ENCODE measurements at regions not wholly inside any gene's neighbourhood (a gene's known extent, or its start where the extent isn't known, plus 50 kb on each side); places are given as distances from the start of the nearest gene placed in this dataset.

DNA sequence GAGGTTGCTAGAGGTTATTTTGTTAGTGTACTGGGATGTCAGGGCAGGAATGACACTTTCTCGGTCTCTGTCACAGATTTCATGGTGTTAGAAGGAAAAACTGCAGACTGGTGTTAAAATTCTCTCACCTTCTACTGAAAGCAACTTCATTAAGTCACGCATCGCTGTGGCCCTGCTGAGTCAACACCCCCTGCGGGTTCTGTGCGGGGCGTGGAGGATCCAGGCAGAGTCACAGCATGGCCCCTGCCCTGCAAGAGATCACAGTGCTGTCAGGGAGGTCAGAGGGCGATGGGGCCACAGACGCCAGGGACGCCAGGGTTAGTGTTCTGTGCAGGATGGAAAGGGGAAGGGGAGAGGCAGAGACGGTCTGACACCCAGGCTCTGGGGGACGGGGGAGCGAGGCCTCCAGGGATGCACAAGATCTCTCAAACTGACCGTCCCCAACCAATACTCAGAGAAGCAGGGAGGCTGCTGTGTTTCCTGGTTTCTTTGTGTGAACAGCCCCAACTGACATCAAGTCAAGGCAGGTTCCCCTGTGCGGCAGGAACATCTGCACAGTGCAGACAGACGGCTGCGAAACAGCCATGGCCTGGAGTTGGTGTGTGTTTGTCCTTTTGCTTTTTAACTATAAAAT lies 354.9 kb upstream of the SALL3 start:
- DNase-seq (ENCODE audit: low read depth): no peak

DNA sequence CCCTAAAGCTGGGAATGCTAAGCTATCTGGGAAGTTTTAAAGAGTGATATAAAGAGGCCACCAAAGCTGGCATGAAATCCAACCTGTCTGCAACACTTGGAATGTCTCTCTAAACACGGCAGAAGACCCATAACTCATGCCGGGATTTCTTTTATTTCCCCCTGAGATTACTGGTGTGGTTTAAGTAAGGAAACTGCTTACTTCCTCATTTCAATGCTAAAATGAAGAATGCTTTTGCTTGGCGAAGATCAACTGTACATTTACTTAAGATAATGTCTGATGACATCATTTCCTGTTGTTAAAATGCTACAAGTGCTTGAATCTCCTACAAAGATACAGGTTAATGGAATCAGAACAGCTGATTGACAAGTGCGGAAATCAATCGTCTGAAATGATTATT lies 353.8 kb upstream of the SALL3 start:
- DNase-seq (ENCODE audit: low read depth): no peak

DNA sequence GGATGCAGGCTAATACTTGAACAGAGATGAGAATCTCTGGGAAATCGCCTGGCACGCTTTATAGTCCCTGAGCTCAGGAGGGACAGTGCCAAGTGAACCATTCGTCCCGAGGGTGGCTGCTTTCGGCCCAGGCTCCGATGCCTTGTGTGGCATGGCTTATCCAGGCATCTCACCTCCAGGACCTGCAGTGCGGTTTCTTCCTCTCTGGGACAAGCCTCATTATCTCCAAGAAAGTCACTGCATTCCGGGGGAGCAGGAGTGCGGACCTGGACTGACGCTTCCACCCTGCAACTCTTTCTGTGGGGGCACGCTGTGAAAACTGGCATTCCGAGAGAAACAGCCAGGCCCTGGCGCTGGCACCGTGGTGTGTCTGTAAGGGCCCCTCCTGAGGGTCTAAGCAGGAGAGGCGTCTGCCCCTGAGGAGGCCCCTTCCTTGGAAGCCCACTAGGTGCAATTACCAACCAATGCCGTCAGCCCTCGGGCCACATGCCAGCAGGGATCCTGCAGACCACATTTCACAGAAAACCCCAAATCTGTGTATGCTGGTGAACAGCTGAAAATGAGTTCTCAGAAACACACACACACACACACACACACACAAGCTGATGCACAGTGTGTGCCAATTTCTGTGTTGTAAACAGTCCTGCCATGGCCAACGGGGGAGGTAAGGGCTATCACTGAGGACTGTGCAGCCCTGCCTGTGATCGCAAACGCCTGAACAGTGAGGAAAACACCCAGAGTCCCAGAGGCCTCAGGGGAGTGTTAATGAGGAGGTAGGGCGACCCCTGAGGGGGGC lies 351.9 kb upstream of the SALL3 start:
- DNase-seq (ENCODE audit: low read depth): no peak

DNA sequence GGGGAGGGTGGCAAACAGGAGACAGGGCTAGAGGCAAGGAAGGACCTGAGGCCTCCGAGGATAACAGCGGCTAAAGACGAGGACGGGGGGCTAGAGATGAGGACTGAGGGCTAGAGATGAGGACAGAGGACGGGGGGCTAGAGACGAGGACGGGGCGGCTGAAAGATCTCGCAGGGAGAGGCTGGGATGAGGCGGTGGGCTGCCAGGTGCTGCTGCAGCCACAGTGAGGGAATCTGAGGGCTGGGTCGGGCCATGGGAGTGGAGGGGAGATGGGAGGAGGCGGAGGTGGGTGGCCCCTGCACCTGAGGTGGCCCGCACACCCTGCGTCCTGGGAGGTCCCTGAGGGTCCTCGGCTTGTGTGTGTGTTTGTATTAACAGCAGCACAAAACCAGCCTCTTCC lies 350.2 kb upstream of the SALL3 start:
- no peak for DNase-seq (ENCODE audit: low read depth)

DNA sequence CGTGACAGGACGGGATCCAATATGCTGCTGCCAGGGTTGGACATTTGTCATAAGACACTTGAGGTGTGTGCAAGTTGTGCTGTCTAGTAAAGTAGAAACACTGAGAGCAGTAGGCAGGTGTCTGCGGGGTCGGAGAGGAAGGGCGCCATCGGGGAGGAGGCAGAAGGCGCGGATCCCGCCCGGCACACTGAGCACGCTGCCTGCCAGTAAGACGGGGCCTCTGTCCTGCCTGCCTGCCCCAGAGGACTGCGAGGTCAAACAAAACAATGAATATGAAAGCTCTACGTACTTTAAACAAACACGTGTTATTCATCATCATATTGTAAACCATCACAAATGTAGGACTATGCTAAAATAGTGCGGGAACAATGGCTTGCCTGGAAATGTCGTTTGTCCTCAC lies 349.3 kb upstream of the SALL3 start:
- DNase-seq (ENCODE audit: low read depth): no peak

DNA sequence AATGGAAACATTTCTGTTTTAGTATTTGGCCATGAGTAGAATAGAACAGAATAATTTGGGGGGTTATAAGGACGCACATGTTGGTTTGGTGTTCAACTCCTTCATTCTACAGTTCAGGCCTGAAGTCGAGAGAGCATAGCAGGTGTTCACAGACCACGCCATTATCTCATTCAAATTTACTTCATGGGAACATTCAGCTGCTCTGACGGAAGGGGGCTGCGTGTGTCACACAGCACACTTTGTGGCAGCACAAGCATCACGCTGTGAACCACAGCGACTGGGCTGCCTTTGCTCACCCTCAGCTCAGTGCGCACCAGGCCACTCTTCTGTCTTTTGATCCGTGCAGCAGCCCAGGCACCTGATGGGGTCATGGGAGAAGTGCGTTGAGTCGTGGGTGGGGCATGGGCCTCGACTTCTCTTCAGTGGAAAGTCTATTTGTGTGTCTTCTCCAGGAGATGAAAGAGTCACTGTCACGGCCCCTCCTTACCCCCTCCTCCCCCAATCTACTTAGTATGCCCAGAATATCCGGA lies 348.6 kb upstream of the SALL3 start:
- DNase-seq (ENCODE audit: low read depth): no peak

DNA sequence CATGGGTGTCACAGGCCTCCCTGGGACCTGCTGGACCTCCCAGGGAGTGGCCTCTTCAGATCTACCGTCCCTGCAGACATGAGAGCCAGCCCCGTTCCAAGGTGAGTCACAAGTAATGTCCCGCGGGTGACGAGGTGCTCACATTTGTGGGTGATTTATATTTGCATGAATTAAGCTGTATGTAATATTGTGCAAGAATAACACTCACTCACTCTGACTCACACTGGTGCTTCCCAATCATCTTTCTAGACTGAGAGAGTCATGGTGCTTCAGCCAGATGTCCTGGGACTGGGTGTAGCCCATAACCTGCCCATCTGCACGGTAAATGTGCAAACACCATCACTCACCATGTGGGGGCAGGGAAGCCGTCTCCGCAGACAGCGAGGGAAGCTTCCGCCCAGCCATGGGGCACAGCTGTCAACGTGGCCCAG lies 347.5 kb upstream of the SALL3 start:
- DNase-seq (ENCODE audit: low read depth): no peak

DNA sequence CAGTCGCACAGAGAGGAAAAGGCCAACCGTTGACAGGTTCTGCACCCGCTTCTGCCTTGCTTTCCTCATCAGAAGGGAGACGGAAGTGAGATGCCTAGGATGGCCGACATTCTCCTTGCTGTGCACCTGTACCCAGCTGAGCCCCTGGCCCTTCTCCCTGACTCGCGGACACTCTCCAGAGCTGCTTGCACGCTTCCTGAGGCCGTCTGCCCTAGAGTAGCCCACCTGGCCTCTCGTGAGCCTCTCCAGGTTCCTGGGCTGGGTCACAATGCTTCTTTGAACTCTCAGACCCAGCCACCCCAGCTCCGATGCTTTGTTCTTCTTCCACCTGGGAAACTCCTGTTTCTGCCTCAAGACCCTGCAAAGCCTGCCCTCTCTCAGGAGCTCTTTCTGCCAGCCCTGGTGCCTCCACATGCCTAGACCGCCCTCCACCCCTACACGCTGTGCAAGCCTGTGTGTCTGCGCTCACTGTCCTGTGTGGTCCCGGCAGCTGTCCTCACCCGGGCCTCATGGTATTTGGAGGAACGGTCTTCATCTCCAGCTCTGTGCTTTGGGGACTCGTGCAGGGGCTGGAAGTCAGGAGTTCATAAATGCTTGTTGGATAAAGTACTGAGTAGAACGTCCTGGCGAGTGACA lies 345.4 kb upstream of the SALL3 start:
- DNase-seq (ENCODE audit: low read depth): no peak

DNA sequence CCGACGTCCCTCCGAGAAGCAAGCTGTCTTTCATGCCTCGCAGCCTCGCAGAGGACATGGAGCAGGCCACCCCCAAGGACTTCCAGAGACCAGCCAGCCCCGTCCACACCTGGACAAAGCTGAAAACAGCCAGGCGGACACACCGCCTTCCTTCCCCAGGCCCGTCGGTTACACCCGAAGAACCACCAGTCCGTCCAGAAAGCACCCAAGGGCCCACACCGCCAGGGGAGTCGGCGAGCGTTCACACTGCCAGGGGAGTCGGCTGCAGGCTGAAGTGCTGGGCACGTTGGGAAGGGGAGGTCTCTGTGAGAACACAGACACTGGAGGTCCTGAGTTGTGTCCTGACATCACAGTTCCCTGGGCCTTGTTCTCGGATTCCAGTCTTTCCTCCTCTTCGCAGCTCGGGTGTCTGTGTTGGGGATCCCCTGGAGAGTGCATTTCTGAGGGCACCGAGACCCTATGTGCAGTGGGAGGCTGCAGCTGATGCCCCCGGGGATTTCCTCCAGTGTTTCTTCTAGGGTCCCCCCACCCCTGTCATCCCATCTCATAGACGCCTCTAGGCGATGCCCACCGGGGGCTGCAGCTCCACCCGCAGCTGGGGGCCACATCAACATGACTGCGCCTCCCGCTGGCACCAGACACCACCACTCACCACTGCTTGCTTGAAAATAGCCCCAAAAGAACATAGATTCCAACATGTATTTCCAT lies 344.4 kb upstream of the SALL3 start:
- no peak for DNase-seq (ENCODE audit: low read depth)

DNA sequence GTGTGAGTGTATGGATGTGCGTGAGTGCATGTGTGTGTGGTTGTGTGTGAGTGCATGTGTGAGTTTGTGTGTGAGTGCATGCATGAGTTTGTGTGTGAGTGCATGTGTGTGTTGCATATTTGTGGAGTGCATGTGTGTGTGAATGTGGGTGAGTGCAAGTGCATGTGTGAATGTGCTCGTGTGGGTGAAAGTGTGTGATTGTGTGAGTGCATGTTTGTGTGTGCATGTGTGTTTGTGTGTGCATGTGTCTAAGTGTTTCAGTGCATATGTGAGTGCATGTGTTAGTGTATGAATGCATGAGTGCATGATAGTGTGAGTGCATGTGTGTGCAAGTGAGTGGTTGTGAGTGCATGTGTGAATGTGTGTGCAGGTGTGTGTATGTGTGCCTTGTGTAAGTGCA lies 343.4 kb upstream of the SALL3 start:
- DNase-seq (ENCODE audit: low read depth): no peak

DNA sequence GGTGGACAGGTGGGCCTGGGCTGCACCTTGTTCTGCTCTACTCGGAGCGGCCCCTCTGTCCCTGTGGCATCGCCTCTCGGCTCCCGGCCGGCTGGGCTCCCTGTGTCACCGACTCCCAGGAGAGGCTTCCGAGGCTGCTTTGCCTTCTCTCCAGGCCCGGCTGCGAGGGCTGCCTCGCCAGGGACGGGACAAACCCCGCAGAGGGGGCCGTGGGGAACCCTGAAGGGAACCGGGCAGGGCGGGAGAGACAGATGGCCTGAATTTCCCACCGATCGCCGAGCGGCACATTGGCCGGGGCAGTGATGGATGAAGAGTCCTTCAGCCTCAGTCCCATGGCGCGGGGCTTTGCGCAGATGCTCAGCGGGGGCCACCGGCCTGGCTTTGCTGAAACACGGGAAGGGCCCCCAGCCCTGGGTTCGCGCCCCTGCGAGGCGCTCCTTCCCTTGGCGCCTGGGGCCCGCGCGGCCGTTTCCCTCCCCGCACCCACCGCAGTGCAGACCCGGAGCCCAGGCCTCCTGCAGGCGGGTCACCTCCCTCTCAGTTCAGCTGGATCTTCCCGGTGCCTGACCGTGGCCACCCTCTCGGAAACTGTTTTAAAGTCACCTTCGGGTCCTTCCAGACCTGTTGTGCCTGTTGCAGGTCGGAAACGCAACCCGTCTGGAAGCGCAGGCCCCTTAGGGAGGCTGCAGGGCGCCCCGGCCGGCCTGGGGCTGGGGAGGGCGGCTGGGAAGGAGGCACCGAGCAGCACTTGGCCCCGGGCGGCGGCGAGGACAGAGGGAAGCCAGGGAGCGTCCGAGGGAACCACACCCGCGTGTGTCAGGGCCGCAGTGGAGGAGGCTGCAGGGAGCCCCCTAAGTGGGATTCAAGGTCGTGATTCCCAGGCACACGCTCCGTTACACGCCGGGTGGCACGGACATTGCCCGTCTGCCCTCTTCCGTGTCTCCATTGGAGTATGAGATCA lies 341.9 kb upstream of the SALL3 start:
- DNase-seq (ENCODE audit: low read depth): no peak

DNA sequence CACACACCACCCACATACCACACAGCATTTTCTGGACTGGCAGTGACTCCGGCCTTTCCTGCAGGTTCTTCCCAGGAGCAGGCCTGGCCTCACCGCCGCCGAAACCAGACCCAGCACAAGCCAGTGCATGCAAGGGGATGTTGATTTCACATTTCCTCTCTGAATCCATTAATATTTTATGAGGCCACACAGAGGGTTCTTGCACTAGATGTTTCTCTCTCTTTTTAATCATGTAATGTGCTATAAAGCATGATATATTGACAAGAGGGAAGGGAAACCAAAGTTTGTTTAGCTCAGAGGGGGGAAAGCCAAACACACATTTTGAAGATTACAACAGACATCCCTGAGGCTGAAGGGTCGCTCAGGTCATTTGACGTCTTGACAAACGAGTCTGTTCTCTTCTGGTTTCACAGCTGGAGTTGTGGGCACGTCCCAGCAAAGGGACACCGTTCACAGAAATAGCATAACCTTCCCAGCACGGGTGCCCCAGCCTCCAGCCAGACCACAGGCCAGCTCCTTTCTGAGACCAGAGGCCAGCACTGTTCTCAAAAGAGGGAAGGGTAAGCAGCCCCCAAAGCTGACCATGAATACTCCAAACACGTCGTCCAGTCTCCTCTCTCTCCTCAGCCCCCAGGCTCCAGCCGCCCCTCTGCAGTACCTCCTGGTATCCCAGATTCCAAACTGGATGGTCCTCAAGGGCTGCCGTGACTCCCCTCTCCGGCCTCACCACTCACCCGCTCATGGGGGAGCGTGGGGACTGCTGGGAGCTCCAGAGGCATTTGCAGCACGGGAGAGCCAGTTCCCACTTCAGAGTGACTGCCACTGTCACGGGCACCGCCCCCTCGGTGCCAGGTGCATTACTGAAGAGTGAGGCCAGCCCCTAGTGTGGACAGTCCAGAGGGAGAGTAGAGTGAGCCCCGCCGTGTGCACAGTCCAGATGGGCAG lies 340.3 kb upstream of the SALL3 start:
- no peak for DNase-seq (ENCODE audit: low read depth)

DNA sequence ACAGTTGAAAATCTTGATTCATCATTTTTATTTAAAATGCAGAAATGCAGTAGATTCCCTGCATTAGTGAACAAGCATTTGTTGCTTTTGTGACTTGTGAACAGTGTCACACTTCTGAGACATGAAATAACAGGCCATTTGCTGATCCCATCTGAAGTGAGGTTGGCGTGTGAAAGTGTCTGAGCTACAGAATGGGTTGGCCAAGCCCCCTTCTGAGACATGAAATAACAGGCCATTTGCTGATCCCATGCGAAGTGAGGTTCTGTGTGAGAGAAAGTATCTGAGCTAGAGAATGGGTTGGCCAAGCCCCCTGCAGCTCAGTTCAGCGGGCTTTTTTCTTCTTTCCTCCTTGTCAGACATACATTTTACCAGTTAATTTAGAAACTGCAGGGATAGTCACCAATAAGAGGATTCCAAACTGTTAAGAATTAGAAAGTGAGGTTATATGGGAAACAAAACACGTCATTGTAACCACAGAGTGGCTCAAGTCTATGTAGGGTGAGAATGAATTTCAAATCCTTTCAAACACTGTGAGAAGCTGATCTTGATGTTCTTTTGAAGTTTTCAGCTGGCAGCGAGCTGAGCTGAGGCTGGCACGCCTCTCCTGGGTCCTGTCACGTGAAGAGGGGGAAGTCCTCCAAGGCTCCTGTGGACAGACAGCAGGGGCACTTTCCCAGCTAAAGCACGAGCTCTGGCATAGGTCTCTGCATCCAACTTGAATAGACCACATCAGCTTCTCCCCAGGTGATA lies 339.2 kb upstream of the SALL3 start:
- no peak for DNase-seq (ENCODE audit: low read depth)

DNA sequence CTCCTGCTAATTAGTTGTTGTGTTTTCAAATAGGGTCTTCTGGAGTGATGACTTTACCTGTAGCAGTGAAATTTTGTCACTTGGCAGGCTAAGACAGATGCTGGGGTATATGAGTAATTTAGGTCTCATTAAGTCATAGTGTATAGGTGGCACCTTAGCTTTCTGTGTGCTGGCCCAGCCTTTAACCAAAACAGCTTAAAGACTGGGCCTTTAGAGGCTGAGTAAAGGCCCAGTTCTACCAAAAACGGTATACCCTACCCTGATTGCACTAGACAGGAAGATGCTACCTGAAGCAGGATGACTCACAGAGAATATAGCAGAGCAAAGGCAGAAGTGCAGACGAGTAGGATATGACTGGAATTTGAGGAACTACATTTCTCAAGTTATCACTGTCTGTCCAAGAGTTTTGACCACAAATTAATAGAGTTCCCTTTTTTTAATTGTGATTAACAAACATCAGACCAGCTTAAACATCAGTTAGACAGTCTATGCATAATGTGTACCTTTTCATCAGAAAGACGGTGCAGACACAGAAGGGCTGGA lies 337.9 kb upstream of the SALL3 start:
- no peak for DNase-seq (ENCODE audit: low read depth)

DNA sequence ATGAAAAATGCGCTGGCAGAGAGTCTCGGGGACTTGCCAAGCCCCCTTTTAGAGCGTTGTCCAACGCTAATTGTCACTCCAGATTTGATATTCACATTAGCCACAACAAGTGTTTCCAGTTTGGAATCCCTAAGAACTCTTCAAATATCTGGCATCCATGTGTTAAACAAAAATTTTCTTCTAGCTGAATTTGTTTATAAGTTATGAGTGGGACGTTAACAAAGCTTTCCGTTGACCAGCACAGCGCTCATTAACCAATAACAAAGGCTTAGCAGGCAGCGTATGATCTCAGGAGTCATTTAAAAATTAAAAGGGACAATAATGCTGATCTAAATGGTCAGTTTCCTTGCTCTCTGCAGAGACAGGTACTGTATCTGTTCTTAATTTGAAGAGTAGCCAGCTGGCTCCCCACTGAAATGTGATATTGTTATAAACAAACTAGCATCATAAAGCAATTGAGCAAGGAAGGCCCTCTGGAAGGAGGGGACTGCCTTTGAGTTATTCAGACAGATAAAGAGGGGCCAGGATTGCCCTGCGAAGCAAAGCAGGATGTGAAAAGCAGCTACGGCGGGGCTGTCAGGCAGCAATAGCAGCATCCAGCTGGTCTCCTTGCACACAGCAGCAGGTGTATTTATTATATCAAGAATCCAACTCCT lies 337.2 kb upstream of the SALL3 start:
- no peak for DNase-seq (ENCODE audit: low read depth)

DNA sequence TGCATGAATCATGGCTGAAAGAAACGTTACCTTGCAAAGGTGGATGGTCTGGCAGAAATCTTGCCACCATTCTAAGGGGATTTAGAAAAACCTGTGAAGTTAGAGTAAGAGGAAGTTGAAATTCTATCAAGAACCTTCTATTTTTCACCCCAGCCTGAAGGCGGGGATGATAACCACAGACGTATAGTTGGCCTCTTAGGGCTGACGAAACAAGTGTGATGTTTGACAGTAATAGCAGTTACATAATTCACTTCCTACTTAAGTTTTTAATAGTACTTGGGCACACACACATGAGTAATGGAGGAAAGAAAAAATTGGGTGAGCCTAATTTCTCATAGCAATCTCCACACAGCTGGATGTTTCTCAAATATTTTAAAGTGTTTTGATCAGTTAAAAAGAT lies 336.6 kb upstream of the SALL3 start:
- DNase-seq (ENCODE audit: low read depth): no peak

DNA sequence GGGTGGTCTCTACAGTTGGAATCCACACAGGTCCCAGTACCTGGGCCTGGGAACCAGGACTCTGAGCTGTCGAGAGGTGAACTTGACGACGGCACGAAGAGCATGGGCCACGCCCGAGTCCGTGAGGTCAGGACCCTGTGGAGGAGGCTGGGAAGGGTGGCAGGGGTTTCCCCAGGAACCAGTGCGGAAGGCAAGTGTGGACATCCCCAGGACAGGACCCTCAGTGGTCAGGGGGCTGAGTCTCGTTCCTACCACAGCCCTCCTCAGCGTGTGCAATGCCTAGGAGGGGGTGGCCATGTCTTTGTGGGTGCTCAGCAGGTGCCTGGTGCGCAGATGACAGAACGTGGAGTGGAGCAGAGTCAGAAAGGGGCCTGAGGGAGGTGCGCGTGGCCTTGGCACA lies 335.6 kb upstream of the SALL3 start:
- no peak for DNase-seq (ENCODE audit: low read depth)

DNA sequence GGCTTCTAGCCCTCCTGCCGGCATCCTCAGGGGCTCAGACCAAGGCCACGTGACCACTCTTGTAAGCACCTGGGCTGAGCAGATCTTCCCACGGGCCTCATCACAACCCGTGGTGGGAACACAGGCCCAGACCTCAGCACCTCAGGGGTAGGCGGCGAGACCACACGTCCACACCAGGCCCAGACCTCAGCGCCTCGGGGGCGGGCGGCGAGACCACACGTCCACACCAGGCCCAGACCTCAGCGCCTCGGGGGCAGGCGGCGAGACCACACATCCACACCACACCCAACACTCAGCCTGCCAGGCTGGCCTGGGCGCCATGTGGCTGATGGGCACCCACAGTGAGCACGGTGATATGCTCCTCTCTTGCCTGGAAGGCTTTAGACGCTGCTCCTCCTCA lies 334.4 kb upstream of the SALL3 start:
- DNase-seq (ENCODE audit: low read depth): no peak

Measured in renal cortical epithelial cell (primary cell).